PC-3 (cell line): ENCODE measurements at regions not wholly inside any gene's neighbourhood (a gene's known extent, or its start where the extent isn't known, plus 50 kb on each side); places are given as distances from the start of the nearest gene placed in this dataset.

Source experiments
- ATAC-seq: fragments of 200-7000 bp; cut with Tn5 transposase; 2 replicates; pipeline ENCODE4 v1.9.1; 2020; ENCODE audit warnings: mild to moderate bottlenecking, moderate library complexity
- BruUV-seq: library from RNA; stranded (reverse); fragments of 400-500 nt; replicated peaks from 2 replicates; lab custom pipeline; 2021; lab: Mats Ljungman, UMichigan
- CTCF ChIA-PET: fragments of 300-600 bp; sonication (Branson Sonifier 250); formaldehyde crosslinking; loops from one replicate; lab custom pipeline; 2022; ENCODE audit warnings: antibody characterized with exemption; lab: Charles Lee
- POLR2A ChIA-PET: fragments of 300-600 bp; sonication (Branson Sonifier 250); formaldehyde crosslinking; loops from one replicate; lab custom pipeline; 2022; ENCODE audit warnings: antibody characterized with exemption; ENCODE audit not compliant: unreplicated experiment; lab: Charles Lee
- DNase-seq: peaks from one replicate; pipeline ENCODE4 v3.0.0-alpha.2; 2015
- H2AFZ ChIP-seq: fragments of 300-600 bp; sonication (generic); 2 replicates; pipeline ENCODE4 v1.6.0; 2016; ENCODE audit warnings: antibody characterized with exemption, low read length
- H3F3A ChIP-seq: fragments of 300-600 bp; sonication (generic); one replicate; pipeline ENCODE4 v1.6.0; 2017; ENCODE audit warnings: antibody characterized with exemption, low read length, control low read depth, mild to moderate bottlenecking; ENCODE audit not compliant: unreplicated experiment
- H3K27ac ChIP-seq: fragments of 300-600 bp; sonication (generic); 2 replicates; pipeline ENCODE4 v1.5.1; 2016; ENCODE audit warnings: mild to moderate bottlenecking, low read length
- H3K27me3 ChIP-seq: fragments of 300-600 bp; sonication (generic); 2 replicates; pipeline ENCODE4 v1.6.1; 2016; ENCODE audit warnings: low read length, mixed read lengths
- H3K36me3 ChIP-seq: fragments of 300-600 bp; sonication (generic); 2 replicates; pipeline ENCODE4 v1.6.1; 2016; ENCODE audit warnings: low read depth, mixed run types, low read length, mixed read lengths
- H3K4me1 ChIP-seq: fragments of 300-600 bp; sonication (generic); 2 replicates; pipeline ENCODE4 v1.5.1; 2016; ENCODE audit warnings: low read length; ENCODE audit not compliant: insufficient read depth
- H3K4me2 ChIP-seq: fragments of 300-600 bp; sonication (generic); 2 replicates; pipeline ENCODE4 v1.6.0; 2016; ENCODE audit warnings: low read length
- H3K4me3 ChIP-seq: fragments of 300-600 bp; sonication (generic); 2 replicates; pipeline ENCODE4 v1.5.1; 2016; ENCODE audit warnings: mild to moderate bottlenecking, low read length, mixed read lengths
- H3K79me2 ChIP-seq: fragments of 300-600 bp; sonication (generic); 2 replicates; pipeline ENCODE4 v1.6.1; 2017; ENCODE audit warnings: low read length, mixed read lengths
- H3K9ac ChIP-seq: fragments of 300-600 bp; sonication (generic); 2 replicates; pipeline ENCODE4 v1.6.0; 2016; ENCODE audit warnings: mild to moderate bottlenecking, low read length
- H3K9me2 ChIP-seq: fragments of 300-600 bp; sonication (generic); replicated peaks from 2 replicates; pipeline ENCODE4 v1.6.1; 2016; ENCODE audit warnings: mixed run types, low read length, mixed read lengths
- H3K9me3 ChIP-seq: fragments of 300-600 bp; sonication (generic); 2 replicates; pipeline ENCODE4 v1.6.1; 2016; ENCODE audit warnings: low read length, mixed read lengths
- H4K20me1 ChIP-seq: fragments of 300-600 bp; sonication (generic); 2 replicates; pipeline ENCODE4 v1.6.1; 2016; ENCODE audit warnings: low read length, mixed read lengths
- CTCF ChIP-seq: fragments of 300-600 bp; sonication (generic); conservative IDR thresholded peaks from 2 replicates; pipeline ENCODE4 v1.5.1; 2017; ENCODE audit warnings: antibody characterized with exemption, low read depth, mild to moderate bottlenecking, low read length
- EZH2 ChIP-seq: fragments of 300-600 bp; sonication (generic); IDR thresholded peaks from one replicate; pipeline ENCODE4 v1.6.1; 2017; ENCODE audit warnings: antibody characterized with exemption, mild to moderate bottlenecking, low read length; ENCODE audit not compliant: unreplicated experiment
- EZH2phosphoT487 ChIP-seq: fragments of 300-600 bp; sonication (generic); IDR thresholded peaks from 2 replicates; pipeline ENCODE4 v1.6.1; 2018; ENCODE audit warnings: mild to moderate bottlenecking, antibody characterized with exemption, low read length, borderline replicate concordance
- intact Hi-C: fragments of 100-400 bp; cut with micrococcal nuclease; formaldehyde crosslinking; loops from 2 replicates; pipeline ENCODE4 v1.9.0; 2023

- no peak overlapping the region for H3K4me2 ChIP-seq
- no peaks in the 10 kb centered on the region for H3K9me3 ChIP-seq
- no peaks in the 10 kb centered on the region for H3K36me3 ChIP-seq
- no peaks in the 10 kb centered on the region for H4K20me1 ChIP-seq
- no peak overlapping the region for H3K4me3 ChIP-seq
- no TSS peak for BruUV-seq
- no peaks in the 10 kb centered on the region for H3K79me2 ChIP-seq
- CTCF ChIA-PET, result no interaction called here
- ATAC-seq (no peak), DNase-seq (no peak)
- no peaks in the 10 kb centered on the region for H3K4me1 ChIP-seq
- peak overlapping the region; percentile 14; the same call in 1 of the 2 replicates for H2AFZ ChIP-seq
- H3K9me2 ChIP-seq, result no peaks in the 10 kb centered on the region
- H3F3A ChIP-seq, result no peaks in the 10 kb centered on the region
- H3K9ac ChIP-seq, result no peak overlapping the region
- POLR2A ChIA-PET, result no interaction called here
- no peak overlapping the region for H3K27ac ChIP-seq
- intact Hi-C loops, result no loop called here
- no peaks in the 10 kb centered on the region for H3K27me3 ChIP-seq
- TF ChIP-seq EZH2, result no peak
- TF ChIP-seq EZH2phosphoT487, result no peak
- no peak for TF ChIP-seq CTCF
Measured at GRCh38 chr1:99119188-99119587, 114.5 kb upstream of the PLPPR5 start.

- ChIA-PET POLR2A (no interaction called here), CTCF (no interaction called here)
- H4K20me1 ChIP-seq, result no peaks in the 10 kb centered on the region
- H3K4me2 ChIP-seq, result no peak overlapping the region
- H3K9me2 ChIP-seq, result no peaks in the 10 kb centered on the region
- H3K4me3 ChIP-seq, result no peak overlapping the region
- BruUV-seq, result no TSS peak
- intact Hi-C loops, result no loop called here
- no peaks in the 10 kb centered on the region for H3F3A ChIP-seq
- no peaks in the 10 kb centered on the region for H3K36me3 ChIP-seq
- H3K27me3 ChIP-seq, result no peaks in the 10 kb centered on the region
- no peak overlapping the region for H3K9ac ChIP-seq
- no peak overlapping the region for H2AFZ ChIP-seq
- ATAC-seq, result no peak
- DNase-seq, result no peak
- TF ChIP-seq CTCF (no peak), EZH2phosphoT487 (no peak), EZH2 (no peak)
- no peaks in the 10 kb centered on the region for H3K4me1 ChIP-seq
- H3K79me2 ChIP-seq, result no peaks in the 10 kb centered on the region
- no peaks in the 10 kb centered on the region for H3K9me3 ChIP-seq
- H3K27ac ChIP-seq, result no peak overlapping the region
Measured at GRCh38 chr1:99122039-99122438, 117.4 kb upstream of the PLPPR5 start.

GRCh38 chr1:99123936-99124335, 119.3 kb upstream of the PLPPR5 start:
- Histone ChIP-seq H3K36me3 (no peaks in the 10 kb centered on the region), H3K27me3 (no peaks in the 10 kb centered on the region), H2AFZ (no peak overlapping the region), H3K9ac (no peak overlapping the region), H3K4me1 (no peaks in the 10 kb centered on the region), H3K9me2 (no peaks in the 10 kb centered on the region), H3F3A (no peaks in the 10 kb centered on the region), H3K27ac (no peak overlapping the region), H3K4me2 (no peak overlapping the region), H4K20me1 (no peaks in the 10 kb centered on the region), H3K4me3 (no peak overlapping the region), H3K9me3 (no peaks in the 10 kb centered on the region), H3K79me2 (no peaks in the 10 kb centered on the region)
- CTCF ChIA-PET, result no interaction called here
- intact Hi-C loops, result no loop called here
- no peak for ATAC-seq
- no peak for TF ChIP-seq CTCF
- TF ChIP-seq EZH2phosphoT487, result no peak
- TF ChIP-seq EZH2, result no peak
- BruUV-seq, result no TSS peak
- DNase-seq, result no peak
- POLR2A ChIA-PET, result no interaction called here
